ENCODE measurements at regions not wholly inside any gene's neighbourhood (a gene's known extent, or its start where the extent isn't known, plus 50 kb on each side); places are given as distances from the start of the nearest gene placed in this dataset.

DNA sequence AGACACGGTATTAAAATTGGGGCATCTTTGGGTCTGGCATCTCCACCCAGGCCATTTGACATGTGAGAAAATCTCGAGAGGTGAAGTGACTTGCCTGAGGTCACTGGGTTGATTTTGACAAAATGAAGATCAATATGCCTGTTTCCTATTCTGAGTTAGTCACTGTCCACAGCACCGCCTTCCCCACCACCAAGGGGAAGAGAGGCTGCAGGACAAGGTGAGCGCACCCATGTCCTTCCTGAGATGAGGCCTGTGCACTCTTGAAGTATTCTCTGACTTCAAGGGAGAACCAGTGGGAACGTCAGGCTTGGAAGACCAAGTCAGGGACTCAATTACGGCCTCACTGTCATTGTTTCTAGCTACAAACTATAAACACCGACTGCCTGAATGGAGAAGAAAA, 49.9 kb upstream of the WSB1 start:
- TF ChIP-seq, protein P1, sequence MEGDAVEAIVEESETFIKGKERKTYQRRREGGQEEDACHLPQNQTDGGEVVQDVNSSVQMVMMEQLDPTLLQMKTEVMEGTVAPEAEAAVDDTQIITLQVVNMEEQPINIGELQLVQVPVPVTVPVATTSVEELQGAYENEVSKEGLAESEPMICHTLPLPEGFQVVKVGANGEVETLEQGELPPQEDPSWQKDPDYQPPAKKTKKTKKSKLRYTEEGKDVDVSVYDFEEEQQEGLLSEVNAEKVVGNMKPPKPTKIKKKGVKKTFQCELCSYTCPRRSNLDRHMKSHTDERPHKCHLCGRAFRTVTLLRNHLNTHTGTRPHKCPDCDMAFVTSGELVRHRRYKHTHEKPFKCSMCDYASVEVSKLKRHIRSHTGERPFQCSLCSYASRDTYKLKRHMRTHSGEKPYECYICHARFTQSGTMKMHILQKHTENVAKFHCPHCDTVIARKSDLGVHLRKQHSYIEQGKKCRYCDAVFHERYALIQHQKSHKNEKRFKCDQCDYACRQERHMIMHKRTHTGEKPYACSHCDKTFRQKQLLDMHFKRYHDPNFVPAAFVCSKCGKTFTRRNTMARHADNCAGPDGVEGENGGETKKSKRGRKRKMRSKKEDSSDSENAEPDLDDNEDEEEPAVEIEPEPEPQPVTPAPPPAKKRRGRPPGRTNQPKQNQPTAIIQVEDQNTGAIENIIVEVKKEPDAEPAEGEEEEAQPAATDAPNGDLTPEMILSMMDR (conservative IDR thresholded peaks at IDR 0.05; ENCODE audit: low read length), result no peak
- no peak for TF ChIP-seq EZH2phosphoT487 (IDR thresholded peaks at IDR 0.05; ENCODE audit: borderline replicate concordance, low read depth, low read length)

All from OCI-LY7 (cell line).